Activated T-cell treated with anti-CD3 and anti-CD28 coated beads, Interleukin-2, amount 50 U/mL, for 4 hours (primary cell): ENCODE measurements at regions not wholly inside any gene's neighbourhood (a gene's known extent, or its start where the extent isn't known, plus 50 kb on each side); places are given as distances from the start of the nearest gene placed in this dataset.

Experiments used
- ATAC-seq, 2 donors: fragments of 200-7000 bp; cut with Tn5 transposase; one replicate each; pipeline ENCODE4 v1.10.0; 2021
- DNase-seq: peaks from one replicate; pipeline ENCODE4 v3.0.0-alpha.2; 2020
- H3K27me3 Mint-ChIP-seq: one replicate; pipeline ENCODE4 v1.8.0; 2021; ENCODE audit warnings: low read depth, mixed read lengths
- H3K36me3 Mint-ChIP-seq: one replicate; pipeline ENCODE4 v1.8.0; 2022; ENCODE audit warnings: mixed read lengths; ENCODE audit not compliant: insufficient read depth
- H3K4me1 Mint-ChIP-seq: one replicate; pipeline ENCODE4 v1.8.0; 2021; ENCODE audit warnings: low read depth, mixed read lengths
- H3K4me3 Mint-ChIP-seq: one replicate; pipeline ENCODE4 v1.8.0; 2021; ENCODE audit warnings: mild to moderate bottlenecking, moderate library complexity, mixed read lengths
- H3K9me3 Mint-ChIP-seq: one replicate; pipeline ENCODE4 v1.8.0; 2021; ENCODE audit warnings: mixed read lengths

DNA sequence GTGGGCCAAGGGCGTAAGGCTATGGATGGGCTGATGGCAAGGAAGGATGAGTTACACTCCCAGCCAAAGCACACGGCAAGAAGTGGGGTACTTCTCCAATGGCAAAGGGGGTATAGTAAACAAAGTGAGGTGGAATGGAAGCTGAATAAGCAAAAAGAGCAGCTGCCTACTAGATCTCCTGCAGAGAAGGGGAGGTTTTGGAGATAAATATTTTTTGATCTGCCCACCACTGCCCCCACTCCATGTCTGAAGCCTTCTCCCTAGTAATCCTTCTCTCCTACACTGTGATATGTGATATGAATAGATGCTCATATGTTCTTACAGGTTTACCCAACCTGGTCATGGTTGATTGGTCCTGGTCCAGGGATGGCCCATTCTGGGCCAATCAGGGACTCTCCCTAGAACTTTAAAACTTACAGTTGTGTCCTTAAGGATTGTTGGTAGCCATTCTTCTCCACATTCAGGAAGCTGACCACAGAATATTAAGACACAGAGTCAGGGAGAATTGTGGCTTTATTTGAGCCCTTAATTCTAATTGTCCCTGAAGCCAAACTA is 436.8 kb downstream of the OMA1 start:
- no peak for ATAC-seq
- no peaks in the 10 kb centered on the region for H3K36me3 Mint-ChIP-seq
- no peak overlapping the region for H3K4me3 Mint-ChIP-seq
- no peak for DNase-seq
- H3K9me3 Mint-ChIP-seq, result peaks cover 2% of the 10 kb centered on the region
- H3K4me1 Mint-ChIP-seq, result no peaks in the 10 kb centered on the region
- no peaks in the 10 kb centered on the region for H3K27me3 Mint-ChIP-seq

DNA sequence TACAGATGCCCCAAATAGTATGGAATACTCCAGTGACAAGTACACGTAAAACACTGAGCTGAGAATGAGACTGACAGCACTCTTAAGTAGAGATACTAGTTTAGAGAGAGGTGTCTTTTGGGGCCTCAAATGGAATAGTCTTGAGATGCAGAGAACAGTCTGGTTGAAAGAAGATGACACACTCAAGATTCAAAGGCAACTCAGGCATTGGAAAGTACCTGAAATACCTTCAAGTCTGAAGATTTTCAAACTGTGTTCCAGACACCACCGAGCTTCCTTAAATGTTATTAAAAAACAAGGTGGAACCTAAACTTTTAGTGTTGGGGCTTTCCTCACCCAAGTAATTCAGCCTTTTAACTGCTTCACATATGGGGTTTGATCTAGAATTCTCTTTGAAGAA is 437.7 kb downstream of the OMA1 start:
- H3K27me3 Mint-ChIP-seq, result no peaks in the 10 kb centered on the region
- H3K4me1 Mint-ChIP-seq, result no peaks in the 10 kb centered on the region
- DNase-seq (no peak), ATAC-seq (no peak)
- no peaks in the 10 kb centered on the region for H3K9me3 Mint-ChIP-seq
- H3K36me3 Mint-ChIP-seq, result no peaks in the 10 kb centered on the region
- H3K4me3 Mint-ChIP-seq, result no peak overlapping the region

DNA sequence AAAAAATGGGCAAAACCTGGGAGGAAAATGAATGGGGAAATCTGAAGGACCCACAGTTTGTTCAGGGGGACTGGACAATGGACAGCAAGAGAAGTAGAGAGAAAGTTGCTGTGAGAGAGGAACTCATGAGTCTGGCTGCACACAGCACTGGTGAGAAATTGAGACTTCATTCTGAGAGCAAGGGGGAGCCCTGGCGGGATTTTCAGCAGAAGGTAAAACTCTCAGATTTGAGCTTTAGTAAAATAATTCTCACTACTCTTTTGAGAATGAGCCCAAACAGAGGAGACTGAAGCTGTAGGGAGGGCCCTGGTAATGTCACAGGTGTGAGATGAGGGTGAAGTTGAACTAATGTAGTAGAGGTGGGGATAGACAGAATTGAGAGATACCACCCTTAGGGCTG is 438.6 kb downstream of the OMA1 start:
- no peak for ATAC-seq

DNA sequence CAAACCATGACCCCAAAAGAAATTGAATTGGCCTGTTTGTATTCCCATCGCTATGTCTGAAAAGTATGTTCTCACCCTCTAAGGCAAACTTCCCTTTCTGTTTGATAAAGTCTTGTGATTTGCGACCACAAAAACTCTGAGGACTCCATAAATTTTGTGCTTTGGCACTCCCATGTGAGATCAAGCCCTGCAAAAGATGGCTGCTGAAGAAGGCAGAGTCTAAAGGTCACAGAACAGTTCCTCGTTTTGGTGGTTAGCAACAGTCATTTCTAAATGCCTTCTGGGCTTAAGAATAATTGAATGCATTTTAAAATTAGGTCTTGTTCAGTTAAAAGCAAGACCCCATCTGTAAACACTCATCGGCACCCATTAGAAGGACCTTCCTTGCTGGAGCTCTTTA is 441.6 kb downstream of the OMA1 start:
- H3K4me3 Mint-ChIP-seq, result no peak overlapping the region

More for the DNA sequence above, 438.6 kb downstream of the OMA1 start:
- H3K9me3 Mint-ChIP-seq, result no peaks in the 10 kb centered on the region
- no peaks in the 10 kb centered on the region for H3K36me3 Mint-ChIP-seq
- peaks cover 2% of the 10 kb centered on the region for H3K27me3 Mint-ChIP-seq
- DNase-seq, result no peak
- no peaks in the 10 kb centered on the region for H3K4me1 Mint-ChIP-seq
- H3K4me3 Mint-ChIP-seq, result no peak overlapping the region

DNA sequence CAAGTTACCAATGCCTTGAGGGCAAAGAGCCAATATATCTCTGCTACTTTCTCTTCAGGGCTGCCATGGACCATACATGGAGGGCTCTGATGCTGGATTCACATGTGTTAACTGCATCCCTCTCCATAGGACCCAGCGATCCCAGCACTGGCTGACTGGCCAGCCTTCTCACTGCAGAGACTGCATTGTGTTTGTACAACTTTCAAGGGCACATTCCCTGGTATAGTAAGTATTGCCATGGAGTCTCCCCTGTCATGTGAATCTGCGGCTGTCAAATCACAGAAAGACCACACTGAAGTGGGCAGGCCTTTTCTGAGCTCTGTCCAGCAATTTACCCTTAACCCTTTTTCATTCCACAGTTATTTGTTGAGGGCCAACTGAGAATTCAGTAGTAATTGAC is 449.8 kb downstream of the OMA1 start:
- H3K4me1 Mint-ChIP-seq, result no peaks in the 10 kb centered on the region
- DNase-seq (no peak), ATAC-seq (no peak)
- no peaks in the 10 kb centered on the region for H3K9me3 Mint-ChIP-seq
- H3K36me3 Mint-ChIP-seq, result no peaks in the 10 kb centered on the region
- no peaks in the 10 kb centered on the region for H3K27me3 Mint-ChIP-seq
- no peak overlapping the region for H3K4me3 Mint-ChIP-seq

More for the DNA sequence above, 441.6 kb downstream of the OMA1 start:
- H3K27me3 Mint-ChIP-seq, result peaks cover 2% of the 10 kb centered on the region
- no peak for ATAC-seq
- DNase-seq, result no peak
- H3K36me3 Mint-ChIP-seq, result no peaks in the 10 kb centered on the region
- H3K4me1 Mint-ChIP-seq, result no peaks in the 10 kb centered on the region
- no peaks in the 10 kb centered on the region for H3K9me3 Mint-ChIP-seq

DNA sequence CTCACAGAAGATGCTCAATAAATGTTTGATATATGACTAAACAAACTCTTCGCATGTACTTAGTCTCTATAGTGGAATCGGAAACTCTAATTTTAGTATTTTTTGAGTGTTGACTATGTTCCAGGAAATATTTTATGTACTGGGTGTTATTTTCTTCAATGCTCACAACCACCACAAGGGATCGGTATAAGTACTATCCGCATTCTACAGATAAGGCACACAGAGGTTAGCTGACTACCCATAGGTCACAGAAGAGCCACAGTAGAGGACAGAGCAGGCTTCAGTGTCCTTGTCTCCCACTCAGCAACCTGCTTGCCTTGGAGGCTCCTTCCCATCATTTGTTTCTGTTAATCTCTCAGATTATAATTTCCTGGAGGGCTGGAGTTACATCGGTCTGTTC is 451.3 kb downstream of the OMA1 start:
- no peaks in the 10 kb centered on the region for H3K4me1 Mint-ChIP-seq
- ATAC-seq, result no peak
- no peak for DNase-seq
- no peaks in the 10 kb centered on the region for H3K27me3 Mint-ChIP-seq
- H3K36me3 Mint-ChIP-seq, result no peaks in the 10 kb centered on the region
- no peak overlapping the region for H3K4me3 Mint-ChIP-seq
- no peaks in the 10 kb centered on the region for H3K9me3 Mint-ChIP-seq

DNA sequence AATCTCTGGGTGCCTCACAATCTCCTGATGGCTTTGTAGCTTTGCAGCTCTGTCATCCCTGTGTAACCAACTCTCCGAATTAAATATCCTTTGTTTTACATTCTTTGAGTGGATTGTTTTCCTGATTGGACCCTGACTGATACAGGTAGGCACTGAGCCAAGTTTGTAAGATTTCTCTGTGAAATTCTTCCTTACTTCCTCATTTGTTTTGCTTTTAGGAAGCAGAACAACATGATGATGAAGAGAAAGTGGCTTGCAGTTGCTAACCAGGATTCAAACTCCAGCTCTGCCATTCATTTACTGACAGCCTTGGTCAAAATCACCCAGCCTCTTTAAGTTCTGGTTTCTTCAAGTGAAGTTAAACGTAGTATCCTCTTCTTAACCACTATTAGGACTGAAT is 452.3 kb downstream of the OMA1 start:
- H3K4me1 Mint-ChIP-seq, result no peaks in the 10 kb centered on the region
- no peaks in the 10 kb centered on the region for H3K36me3 Mint-ChIP-seq
- ATAC-seq, result no peak
- no peaks in the 10 kb centered on the region for H3K27me3 Mint-ChIP-seq
- H3K4me3 Mint-ChIP-seq, result no peak overlapping the region
- DNase-seq, result no peak
- no peaks in the 10 kb centered on the region for H3K9me3 Mint-ChIP-seq

DNA sequence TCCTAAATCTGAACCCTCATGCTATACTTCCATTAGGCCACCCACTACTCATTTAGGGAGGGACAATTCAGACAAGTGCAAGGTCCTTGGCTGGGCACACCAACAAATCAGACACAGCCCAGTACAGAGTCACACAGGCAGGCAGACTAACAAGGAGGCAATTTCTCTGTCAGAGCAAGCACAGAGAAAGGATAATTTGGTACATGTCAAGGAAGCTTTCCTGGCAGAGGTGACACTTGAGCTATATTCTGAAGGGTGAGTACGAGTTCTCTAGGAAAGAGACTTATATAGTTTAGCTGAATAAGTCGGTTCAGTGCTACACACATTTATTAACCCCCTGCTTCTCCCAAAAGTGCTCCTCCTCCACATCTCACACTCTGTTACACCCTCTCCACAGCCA is 455.9 kb downstream of the OMA1 start:
- no peak for ATAC-seq
- Mint-ChIP-seq H3K4me3 (no peak overlapping the region), H3K27me3 (no peaks in the 10 kb centered on the region)

DNA sequence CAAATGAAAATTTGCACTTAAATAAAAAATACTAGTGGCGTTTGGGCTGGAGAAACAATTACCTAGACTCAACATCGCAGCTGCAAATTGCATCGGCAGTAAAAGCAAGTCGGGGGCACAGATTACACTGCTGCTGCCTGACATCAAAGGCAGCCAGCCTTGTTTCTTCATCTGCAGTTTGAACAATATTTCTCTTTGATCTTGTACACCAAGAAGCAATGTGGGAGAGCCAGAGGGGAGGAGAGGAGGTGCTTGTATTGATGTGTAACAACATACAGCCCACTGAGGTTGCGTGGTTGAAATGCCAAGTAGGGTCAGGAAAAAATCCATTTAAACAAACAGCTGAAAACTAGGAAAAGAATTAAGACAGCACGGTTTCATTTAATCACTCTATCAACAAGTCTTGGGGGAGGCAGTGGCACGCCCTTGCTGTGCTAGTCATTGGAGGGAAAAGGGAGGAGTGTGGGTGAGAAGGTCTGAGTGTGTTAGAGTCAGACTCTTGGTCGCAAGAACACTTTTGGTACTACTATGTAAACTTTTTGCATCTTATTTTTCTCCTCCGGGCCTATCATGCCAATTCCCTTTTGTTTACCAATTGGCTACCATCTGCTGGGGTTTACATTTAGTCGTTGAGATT is 456.5 kb downstream of the OMA1 start:
- no peak for DNase-seq
- Mint-ChIP-seq H3K27me3 (no peaks in the 10 kb centered on the region), H3K9me3 (no peaks in the 10 kb centered on the region), H3K36me3 (no peaks in the 10 kb centered on the region), H3K4me3 (no peak overlapping the region), H3K4me1 (no peaks in the 10 kb centered on the region)
- ATAC-seq, result no peak

More for the DNA sequence above, 455.9 kb downstream of the OMA1 start:
- Mint-ChIP-seq H3K9me3 (no peaks in the 10 kb centered on the region), H3K4me1 (no peaks in the 10 kb centered on the region), H3K36me3 (no peaks in the 10 kb centered on the region)
- no peak for DNase-seq

DNA sequence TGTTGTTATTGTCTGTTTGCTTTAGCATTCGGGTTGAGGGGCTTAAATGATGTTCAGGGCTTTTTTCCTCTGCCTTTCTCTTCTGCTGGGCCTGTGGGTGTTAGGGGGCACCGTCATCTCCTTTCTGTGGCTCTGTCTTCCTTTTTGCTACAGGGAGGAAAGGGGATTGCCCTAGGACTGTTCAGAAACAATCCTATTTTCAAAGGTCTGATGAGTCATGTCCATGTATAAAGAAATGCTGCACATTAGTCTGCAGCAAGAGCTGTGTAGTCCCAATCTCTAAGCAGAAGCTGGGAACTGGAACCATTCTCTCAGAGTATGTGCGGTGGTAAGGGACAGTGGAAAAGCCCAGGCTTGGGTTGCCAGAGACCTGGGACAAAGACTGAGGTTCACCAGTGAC is 462.3 kb downstream of the OMA1 start:
- Mint-ChIP-seq H3K27me3 (no peaks in the 10 kb centered on the region), H3K4me1 (no peaks in the 10 kb centered on the region), H3K9me3 (no peaks in the 10 kb centered on the region), H3K36me3 (no peaks in the 10 kb centered on the region), H3K4me3 (no peak overlapping the region)
- DNase-seq (no peak), ATAC-seq (no peak)

DNA sequence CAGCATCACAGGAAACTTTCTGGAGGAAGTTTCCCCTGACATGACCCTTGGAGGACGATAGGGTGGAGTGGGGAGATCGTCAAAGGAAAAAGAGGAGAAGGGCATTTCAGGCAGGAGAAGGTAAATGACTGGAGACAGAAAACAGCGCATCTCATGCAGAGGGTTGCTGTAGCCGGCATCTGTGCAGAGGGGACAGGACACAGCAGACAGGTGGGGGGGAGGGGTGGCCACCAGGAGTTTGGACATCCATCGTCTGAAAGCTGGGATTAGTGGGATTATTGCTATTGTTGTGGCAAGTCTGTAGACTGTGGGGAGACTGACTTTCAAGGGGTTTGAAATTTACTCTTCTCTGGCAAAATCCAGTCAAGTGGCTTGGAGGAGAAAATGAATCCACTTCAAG is 463.9 kb downstream of the OMA1 start:
- H3K9me3 Mint-ChIP-seq, result no peaks in the 10 kb centered on the region

DNA sequence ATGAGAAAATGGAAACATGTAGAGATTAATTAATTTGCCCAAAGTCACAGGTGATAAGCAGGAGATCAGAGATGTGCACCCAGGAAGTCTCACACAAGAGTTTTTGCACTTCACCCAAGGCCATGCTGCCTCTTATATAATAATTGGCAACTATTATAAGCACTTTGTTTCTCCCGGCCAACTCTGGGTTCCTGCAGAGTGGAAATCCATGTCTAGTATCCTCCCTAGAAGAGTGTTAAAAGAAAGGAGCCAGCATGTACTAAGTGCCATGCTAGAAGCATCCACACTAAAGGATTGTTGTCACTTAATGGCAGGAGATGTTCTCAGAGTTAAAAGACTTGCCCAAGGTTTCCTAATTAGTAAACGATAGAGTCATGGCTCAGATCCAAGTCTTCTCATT is 470.3 kb downstream of the OMA1 start:
- no peak for ATAC-seq
- Mint-ChIP-seq H3K4me1 (no peaks in the 10 kb centered on the region), H3K27me3 (no peaks in the 10 kb centered on the region), H3K36me3 (no peaks in the 10 kb centered on the region), H3K9me3 (no peaks in the 10 kb centered on the region), H3K4me3 (no peak overlapping the region)
- no peak for DNase-seq

More for the DNA sequence above, 463.9 kb downstream of the OMA1 start:
- H3K27me3 Mint-ChIP-seq, result no peaks in the 10 kb centered on the region
- no peak overlapping the region for H3K4me3 Mint-ChIP-seq
- no peak for DNase-seq
- no peaks in the 10 kb centered on the region for H3K36me3 Mint-ChIP-seq
- no peak for ATAC-seq
- no peaks in the 10 kb centered on the region for H3K4me1 Mint-ChIP-seq

DNA sequence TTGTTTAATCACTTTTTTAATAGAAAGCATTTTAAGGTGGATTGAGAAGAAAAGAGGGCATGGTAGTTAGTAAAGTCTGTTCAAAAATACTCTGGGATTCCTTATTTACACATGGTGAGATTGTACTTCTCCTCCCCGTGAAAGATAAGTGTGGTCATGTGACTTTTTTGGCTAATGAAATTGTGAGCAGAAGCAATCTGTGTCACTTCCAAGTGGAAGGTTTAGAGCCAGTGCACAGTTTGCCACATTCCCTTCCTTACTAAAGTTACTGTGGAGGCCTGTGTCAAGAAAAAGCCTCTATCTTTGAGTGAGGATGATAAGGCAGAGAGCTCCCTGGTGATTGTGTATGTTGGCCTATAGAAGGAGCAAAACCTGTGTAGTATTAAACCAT is 471.3 kb downstream of the OMA1 start:
- Mint-ChIP-seq H3K36me3 (no peaks in the 10 kb centered on the region), H3K27me3 (no peaks in the 10 kb centered on the region), H3K9me3 (no peaks in the 10 kb centered on the region), H3K4me3 (no peak overlapping the region), H3K4me1 (no peaks in the 10 kb centered on the region)
- ATAC-seq (no peak), DNase-seq (no peak)

DNA sequence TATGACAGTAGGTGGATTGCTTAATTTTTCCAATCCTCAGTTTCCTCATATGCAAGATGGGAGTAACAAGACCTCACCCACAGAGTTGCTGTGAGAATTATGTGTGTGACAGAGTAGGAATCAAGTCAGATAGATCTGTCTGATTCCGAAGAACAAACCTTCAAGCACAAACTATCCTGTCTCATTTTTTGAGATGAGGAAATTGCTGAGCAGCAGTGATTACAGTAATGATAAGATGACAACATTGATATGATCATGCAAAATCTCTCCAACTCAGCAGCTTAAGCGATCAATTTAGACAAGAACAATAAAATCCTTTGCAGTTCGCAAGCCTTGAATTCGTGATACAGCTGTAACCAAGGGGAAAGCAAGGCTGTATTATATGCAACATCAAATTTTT is 474.1 kb downstream of the OMA1 start:
- H3K36me3 Mint-ChIP-seq, result no peaks in the 10 kb centered on the region
- DNase-seq (no peak), ATAC-seq (no peak)
- H3K27me3 Mint-ChIP-seq, result no peaks in the 10 kb centered on the region
- no peaks in the 10 kb centered on the region for H3K9me3 Mint-ChIP-seq
- no peaks in the 10 kb centered on the region for H3K4me1 Mint-ChIP-seq
- H3K4me3 Mint-ChIP-seq, result no peak overlapping the region

DNA sequence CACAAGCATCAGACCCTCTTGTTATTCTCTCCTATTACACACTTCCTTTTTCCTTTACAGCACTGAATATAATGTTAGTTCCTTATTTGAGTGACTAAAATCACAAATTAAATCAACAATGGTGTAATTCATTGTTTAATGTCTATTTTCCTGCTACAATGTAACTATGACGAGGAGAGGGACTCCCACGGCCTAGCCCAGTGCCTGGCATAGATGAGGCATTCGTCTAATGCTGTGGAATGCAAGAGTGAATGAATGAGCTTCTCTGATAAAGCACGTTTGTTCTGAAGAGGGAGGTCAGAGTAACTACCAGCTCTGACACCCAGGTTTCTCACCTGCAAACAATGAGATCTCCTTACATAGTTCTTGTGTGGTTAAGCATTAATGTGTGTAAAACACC is 479.4 kb downstream of the OMA1 start:
- Mint-ChIP-seq H3K4me1 (no peaks in the 10 kb centered on the region), H3K4me3 (no peak overlapping the region), H3K36me3 (no peaks in the 10 kb centered on the region), H3K9me3 (no peaks in the 10 kb centered on the region), H3K27me3 (no peaks in the 10 kb centered on the region)
- DNase-seq (no peak), ATAC-seq (no peak)

DNA sequence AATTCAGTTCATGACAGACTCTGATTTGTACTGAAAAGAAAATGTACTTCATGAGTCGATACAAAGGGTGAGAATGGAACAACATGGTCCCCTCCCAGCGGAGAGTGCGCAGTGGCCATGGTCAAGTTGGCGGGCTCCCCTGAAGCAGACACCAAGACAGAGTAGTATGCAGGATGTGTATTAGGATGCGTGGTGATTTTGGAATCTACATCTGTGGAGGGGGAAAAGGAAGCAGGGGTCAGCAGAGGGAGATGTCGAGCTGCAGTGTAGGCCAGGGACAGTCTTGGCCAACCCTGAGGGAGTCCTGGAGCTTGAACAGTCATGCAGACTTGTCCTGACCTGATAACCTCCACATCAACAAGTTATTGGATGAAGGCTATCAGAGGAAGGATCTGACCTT is 481.0 kb downstream of the OMA1 start:
- DNase-seq, result no peak
- Mint-ChIP-seq H3K4me1 (no peaks in the 10 kb centered on the region), H3K9me3 (no peaks in the 10 kb centered on the region), H3K36me3 (no peaks in the 10 kb centered on the region), H3K4me3 (no peak overlapping the region), H3K27me3 (no peaks in the 10 kb centered on the region)
- no peak for ATAC-seq
